ENCODE measurements at regions not wholly inside any gene's neighbourhood (a gene's known extent, or its start where the extent isn't known, plus 50 kb on each side); places are given as distances from the start of the nearest gene placed in this dataset.

DNA sequence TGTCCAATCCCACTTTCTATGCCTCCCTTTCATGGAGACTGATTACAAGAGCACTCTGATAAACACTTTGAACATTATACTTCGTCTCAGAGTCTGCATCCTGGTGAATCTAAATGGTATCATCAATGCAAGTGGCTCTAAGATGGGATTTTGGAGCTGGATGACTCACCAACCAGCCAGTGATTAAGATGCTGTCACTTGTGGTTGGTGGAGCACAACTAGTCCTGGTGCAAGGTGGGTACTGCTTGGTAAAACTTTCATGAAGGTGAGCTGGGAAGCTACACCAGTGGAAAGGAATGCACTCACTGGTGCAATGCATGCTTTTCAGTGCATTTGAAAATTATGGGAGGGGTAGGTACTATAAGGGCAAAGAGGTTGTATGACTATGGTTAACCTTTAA, 137.7 kb upstream of the TRIB2 start:
- H3K27me3 ChIP-seq = no peaks in the 10 kb centered on the region
- DNase-seq = no peak
- no peak overlapping the region for H3K4me3 ChIP-seq
- no peak overlapping the region for H3K27ac ChIP-seq
- no peaks in the 10 kb centered on the region for H3K4me1 ChIP-seq
- TF ChIP-seq, protein P1, sequence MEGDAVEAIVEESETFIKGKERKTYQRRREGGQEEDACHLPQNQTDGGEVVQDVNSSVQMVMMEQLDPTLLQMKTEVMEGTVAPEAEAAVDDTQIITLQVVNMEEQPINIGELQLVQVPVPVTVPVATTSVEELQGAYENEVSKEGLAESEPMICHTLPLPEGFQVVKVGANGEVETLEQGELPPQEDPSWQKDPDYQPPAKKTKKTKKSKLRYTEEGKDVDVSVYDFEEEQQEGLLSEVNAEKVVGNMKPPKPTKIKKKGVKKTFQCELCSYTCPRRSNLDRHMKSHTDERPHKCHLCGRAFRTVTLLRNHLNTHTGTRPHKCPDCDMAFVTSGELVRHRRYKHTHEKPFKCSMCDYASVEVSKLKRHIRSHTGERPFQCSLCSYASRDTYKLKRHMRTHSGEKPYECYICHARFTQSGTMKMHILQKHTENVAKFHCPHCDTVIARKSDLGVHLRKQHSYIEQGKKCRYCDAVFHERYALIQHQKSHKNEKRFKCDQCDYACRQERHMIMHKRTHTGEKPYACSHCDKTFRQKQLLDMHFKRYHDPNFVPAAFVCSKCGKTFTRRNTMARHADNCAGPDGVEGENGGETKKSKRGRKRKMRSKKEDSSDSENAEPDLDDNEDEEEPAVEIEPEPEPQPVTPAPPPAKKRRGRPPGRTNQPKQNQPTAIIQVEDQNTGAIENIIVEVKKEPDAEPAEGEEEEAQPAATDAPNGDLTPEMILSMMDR (IDR thresholded peaks at IDR 0.05) = no peak
- intact Hi-C loops (cut with DNase I; ENCODE audit: low total_unique reads) = no loop called here
- no peaks in the 10 kb centered on the region for H3K36me3 ChIP-seq
- H3K9me3 ChIP-seq = no peaks in the 10 kb centered on the region

DNA sequence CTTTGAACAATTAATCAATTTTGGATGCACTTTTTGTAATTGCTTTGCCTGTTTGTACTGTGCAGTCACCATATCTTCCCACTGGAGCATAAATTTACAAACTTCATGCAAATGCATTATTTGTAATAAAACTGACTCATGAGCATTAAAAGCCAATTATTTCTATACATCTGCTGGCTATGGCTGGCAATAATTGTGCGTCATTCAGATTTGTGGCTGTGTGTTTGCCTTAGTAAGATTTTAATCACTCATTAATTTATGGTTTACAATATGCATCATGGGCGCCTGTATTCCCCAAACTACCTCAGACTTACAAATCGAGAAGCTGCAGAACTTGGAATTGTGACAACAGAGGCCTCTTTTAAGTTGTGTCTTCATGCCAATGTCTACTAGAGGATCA, 132.4 kb upstream of the TRIB2 start:
- intact Hi-C loops (cut with DNase I; ENCODE audit: low total_unique reads) = no loop called here

DNA sequence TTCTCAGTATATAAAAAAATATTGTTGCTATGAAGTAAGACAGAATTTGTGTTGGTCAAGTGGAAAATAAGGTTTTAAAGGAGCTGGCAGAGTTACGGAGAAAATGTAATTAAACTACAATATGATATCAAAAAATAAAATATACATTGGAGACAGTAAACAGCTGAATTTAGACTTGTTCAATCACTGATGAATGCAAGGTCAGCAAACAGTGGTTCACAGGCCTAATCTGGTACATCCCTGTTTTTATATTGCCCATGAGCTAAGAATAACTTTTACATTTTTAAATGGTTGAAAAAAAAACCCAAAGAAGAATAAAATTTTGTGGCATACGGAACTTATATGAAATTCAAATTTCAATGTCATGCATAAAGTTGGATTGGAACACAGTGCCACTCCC, 131.0 kb upstream of the TRIB2 start:
- no peak for DNase-seq
- intact Hi-C loops (cut with DNase I; ENCODE audit: low total_unique reads) = no loop called here
- Histone ChIP-seq H3K36me3 (no peaks in the 10 kb centered on the region), H3K9me3 (no peaks in the 10 kb centered on the region), H3K27me3 (no peaks in the 10 kb centered on the region), H3K4me1 (no peaks in the 10 kb centered on the region), H3K4me3 (no peak overlapping the region), H3K27ac (no peak overlapping the region)
- TF ChIP-seq, protein P1 (IDR thresholded peaks at IDR 0.05) = no peak

More for the DNA sequence above, 132.4 kb upstream of the TRIB2 start:
- Histone ChIP-seq H3K27me3 (no peaks in the 10 kb centered on the region), H3K36me3 (no peaks in the 10 kb centered on the region), H3K9me3 (no peaks in the 10 kb centered on the region), H3K4me1 (no peaks in the 10 kb centered on the region), H3K27ac (no peak overlapping the region), H3K4me3 (no peak overlapping the region)
- TF ChIP-seq, protein P1 (IDR thresholded peaks at IDR 0.05) = no peak
- DNase-seq = no peak

DNA sequence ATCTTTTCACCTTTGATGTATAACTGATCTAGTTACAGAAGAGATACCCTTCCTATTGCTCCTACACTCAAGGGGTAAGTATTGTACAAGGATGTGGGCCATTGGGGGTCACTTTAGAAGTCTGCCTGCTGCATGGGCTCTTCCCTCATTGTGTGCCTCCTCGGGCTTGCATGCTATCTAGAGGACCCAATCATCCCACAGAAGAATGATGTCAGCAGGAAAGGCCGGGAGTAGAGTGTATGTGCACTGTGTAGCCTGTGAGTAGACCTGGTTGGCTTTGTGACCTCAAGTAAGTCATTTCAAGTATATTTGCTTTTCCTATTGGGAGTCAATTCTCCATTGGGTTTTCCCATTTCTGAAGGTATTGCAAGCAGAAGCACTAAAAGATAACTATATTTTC, 129.5 kb upstream of the TRIB2 start:
- DNase-seq = no peak
- Histone ChIP-seq H3K4me1 (no peaks in the 10 kb centered on the region), H3K4me3 (no peak overlapping the region), H3K27me3 (no peaks in the 10 kb centered on the region), H3K9me3 (no peaks in the 10 kb centered on the region), H3K27ac (no peak overlapping the region), H3K36me3 (no peaks in the 10 kb centered on the region)
- TF ChIP-seq, protein P1 (IDR thresholded peaks at IDR 0.05) = no peak
- intact Hi-C loops (cut with DNase I; ENCODE audit: low total_unique reads) = no loop called here

DNA sequence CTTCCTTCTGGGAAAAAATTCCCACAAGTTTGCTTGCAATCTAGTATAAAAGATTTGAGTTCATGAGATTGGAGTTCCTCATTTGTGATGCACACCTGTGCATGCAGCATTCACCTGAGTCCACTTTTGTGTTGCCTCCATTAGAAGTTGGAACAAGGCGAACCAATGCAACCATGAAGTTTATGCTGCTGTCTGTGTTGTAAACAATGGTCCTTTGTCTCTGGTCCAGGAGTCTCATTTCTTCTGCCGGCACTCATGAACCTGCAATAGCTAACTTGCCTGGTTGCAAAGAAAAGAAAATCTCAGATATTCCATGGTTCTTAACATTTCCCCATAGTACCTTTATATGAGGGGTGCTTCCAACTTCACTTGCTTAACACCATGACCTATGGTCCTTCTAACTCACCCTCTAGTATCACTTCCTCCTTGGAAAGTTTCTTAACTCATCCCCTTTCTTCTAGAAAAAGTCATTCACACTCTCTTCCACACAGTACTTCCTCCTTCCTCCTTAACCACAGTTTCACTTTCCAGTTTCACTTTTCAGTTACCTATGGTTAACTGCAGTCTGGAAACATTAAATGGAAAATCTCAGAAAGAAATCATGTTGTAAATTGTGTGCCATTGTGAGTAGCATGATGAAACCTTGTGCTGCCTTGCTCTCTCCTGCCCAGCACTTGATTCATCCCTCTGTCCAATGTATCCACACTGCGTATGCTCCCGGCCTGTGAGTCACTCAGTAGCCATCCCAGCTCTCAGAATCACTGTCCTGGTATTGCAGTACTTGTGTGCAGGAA, 128.8 kb upstream of the TRIB2 start:
- H3K4me3 ChIP-seq = no peak overlapping the region
- H3K4me1 ChIP-seq = no peaks in the 10 kb centered on the region
- DNase-seq = peak in 1 of 2 donors; percentile 24
- H3K9me3 ChIP-seq = no peaks in the 10 kb centered on the region
- no peaks in the 10 kb centered on the region for H3K36me3 ChIP-seq
- intact Hi-C loops (cut with DNase I; ENCODE audit: low total_unique reads) = no loop called here
- no peak overlapping the region for H3K27ac ChIP-seq
- no peaks in the 10 kb centered on the region for H3K27me3 ChIP-seq
- TF ChIP-seq, protein P1 (IDR thresholded peaks at IDR 0.05) = no peak

Data from tibial artery (tissue), 4 donors.